ENCODE measurements at regions not wholly inside any gene's neighbourhood (a gene's known extent, or its start where the extent isn't known, plus 50 kb on each side); places are given as distances from the start of the nearest gene placed in this dataset.
"Not testable (repeated sequence)": the region's sequence is repeated elsewhere in the genome, so short reads cannot be mapped to it uniquely, and the experiment has no call there.

GRCh38 chr18:77369644-77370043 is 120.0 kb downstream of the GALR1 start:
- no peak for DNase-seq (ENCODE audit: insufficient read length, low spot score)
- no peak for FAIRE-seq

GRCh38 chr18:77373730-77374445 is 124.2 kb downstream of the GALR1 start:
- DNase-seq (ENCODE audit: insufficient read length, low spot score) (no peak), FAIRE-seq (no peak)

- FAIRE-seq, result no peak
These were observed 124.8 kb downstream of the GALR1 start for GRCh38 chr18:77374446-77374805.

GRCh38 chr18:77376043-77376732 is 126.5 kb downstream of the GALR1 start:
- DNase-seq (ENCODE audit: insufficient read length, low spot score), result no peak
- no peak for FAIRE-seq

More at GRCh38 chr18:77374446-77374805, 124.8 kb downstream of the GALR1 start:
- DNase-seq (ENCODE audit: insufficient read length, low spot score), result no peak

GRCh38 chr18:77376733-77377094 is 127.1 kb downstream of the GALR1 start:
- DNase-seq (ENCODE audit: insufficient read length, low spot score), result no peak
- no peak for FAIRE-seq

- no peak for FAIRE-seq
- no peak for DNase-seq (ENCODE audit: insufficient read length, low spot score)
These were observed 128.2 kb downstream of the GALR1 start for GRCh38 chr18:77377813-77378212.

- no peak for FAIRE-seq
- no peak for DNase-seq (ENCODE audit: insufficient read length, low spot score)
These were observed 130.4 kb downstream of the GALR1 start for GRCh38 chr18:77379976-77380509.

- FAIRE-seq, result no peak
- no peak for DNase-seq (ENCODE audit: insufficient read length, low spot score)
These were observed 131.0 kb downstream of the GALR1 start for GRCh38 chr18:77380695-77381094.

GRCh38 chr18:77392321-77392720 is 142.7 kb downstream of the GALR1 start:
- FAIRE-seq (no peak), DNase-seq (ENCODE audit: insufficient read length, low spot score) (no peak)

GRCh38 chr18:77393519-77393918 is 143.9 kb downstream of the GALR1 start:
- DNase-seq (ENCODE audit: insufficient read length, low spot score) (no peak), FAIRE-seq (no peak)

- DNase-seq (ENCODE audit: insufficient read length, low spot score) (no peak), FAIRE-seq (no peak)
These were observed 146.3 kb downstream of the GALR1 start for GRCh38 chr18:77395953-77396352.

- DNase-seq (ENCODE audit: insufficient read length, low spot score), result no peak
- no peak for FAIRE-seq
These were observed 147.4 kb downstream of the GALR1 start for GRCh38 chr18:77397056-77397455.

- no peak for DNase-seq (ENCODE audit: insufficient read length, low spot score)
- FAIRE-seq, result no peak
These were observed 148.0 kb downstream of the GALR1 start for GRCh38 chr18:77397617-77398016.

GRCh38 chr18:77400561-77400960 is 150.9 kb downstream of the GALR1 start:
- FAIRE-seq, result no peak
- no peak for DNase-seq (ENCODE audit: insufficient read length, low spot score)

GRCh38 chr18:77401173-77401572 is 151.5 kb downstream of the GALR1 start:
- DNase-seq (ENCODE audit: insufficient read length, low spot score), result no peak
- FAIRE-seq, result no peak

- DNase-seq (ENCODE audit: insufficient read length, low spot score) (no peak), FAIRE-seq (no peak)
These were observed 154.4 kb downstream of the GALR1 start for GRCh38 chr18:77403969-77404535.

- FAIRE-seq (no peak), DNase-seq (ENCODE audit: insufficient read length, low spot score) (no peak)
These were observed 155.4 kb downstream of the GALR1 start for GRCh38 chr18:77405096-77405495.

- no peak for DNase-seq (ENCODE audit: insufficient read length, low spot score)
- FAIRE-seq, result no peak
These were observed 158.1 kb downstream of the GALR1 start for GRCh38 chr18:77407733-77408132.

GRCh38 chr18:77421546-77421945 is 171.9 kb downstream of the GALR1 start:
- not testable (repeated sequence) for FAIRE-seq; DNase-seq (ENCODE audit: insufficient read length, low spot score)

- FAIRE-seq, result no peak
- no peak for DNase-seq (ENCODE audit: insufficient read length, low spot score)
These were observed 173.6 kb downstream of the GALR1 start for GRCh38 chr18:77422974-77423867.

- no peak for FAIRE-seq
- DNase-seq (ENCODE audit: insufficient read length, low spot score), result no peak
These were observed 183.4 kb downstream of the GALR1 start for GRCh38 chr18:77433076-77433475.
